Activated T-helper 17 cell treated with anti-CD3 and anti-CD28 coated beads, Interleukin-2, amount 50 U/mL, for 72 hours (primary cell): ENCODE measurements at regions not wholly inside any gene's neighbourhood (a gene's known extent, or its start where the extent isn't known, plus 50 kb on each side); places are given as distances from the start of the nearest gene placed in this dataset.

Source experiments
- ATAC-seq: fragments of 150-1000 bp; cut with Tn5 transposase; replicated peaks from 2 replicates; pipeline ENCODE4 v1.10.0; 2021; ENCODE audit warnings: mild to moderate bottlenecking, moderate library complexity
- H3K27ac Mint-ChIP-seq: one replicate; pipeline ENCODE4 v1.8.0; 2022; ENCODE audit warnings: mixed read lengths
- H3K27me3 Mint-ChIP-seq: one replicate; pipeline ENCODE4 v1.8.0; 2022; ENCODE audit warnings: mixed read lengths
- H3K36me3 Mint-ChIP-seq: one replicate; pipeline ENCODE4 v1.8.0; 2022; ENCODE audit warnings: low read depth, mild to moderate bottlenecking, mixed read lengths
- H3K4me1 Mint-ChIP-seq: one replicate; pipeline ENCODE4 v1.8.0; 2022; ENCODE audit warnings: mixed read lengths
- H3K4me3 Mint-ChIP-seq: one replicate; pipeline ENCODE4 v1.8.0; 2022; ENCODE audit warnings: mild to moderate bottlenecking, mixed read lengths
- H3K9me3 Mint-ChIP-seq: one replicate; pipeline ENCODE4 v1.8.0; 2022; ENCODE audit warnings: mixed read lengths

GRCh38 chr2:156190517-156190916, 142.0 kb downstream of the NR4A2 start:
- H3K4me1 Mint-ChIP-seq: peaks cover 5% of the 10 kb centered on the region
- H3K36me3 Mint-ChIP-seq: no peaks in the 10 kb centered on the region
- H3K27ac Mint-ChIP-seq: no peak overlapping the region
- H3K27me3 Mint-ChIP-seq: peaks cover 2% of the 10 kb centered on the region
- ATAC-seq: no peak
- H3K4me3 Mint-ChIP-seq: no peak overlapping the region
- H3K9me3 Mint-ChIP-seq: no peaks in the 10 kb centered on the region

GRCh38 chr2:156189584-156189983, 142.9 kb downstream of the NR4A2 start:
- no peak overlapping the region for H3K4me3 Mint-ChIP-seq
- H3K4me1 Mint-ChIP-seq: peaks cover 5% of the 10 kb centered on the region
- no peak for ATAC-seq
- no peaks in the 10 kb centered on the region for H3K36me3 Mint-ChIP-seq
- no peak overlapping the region for H3K27ac Mint-ChIP-seq
- peaks cover 4% of the 10 kb centered on the region for H3K27me3 Mint-ChIP-seq
- H3K9me3 Mint-ChIP-seq: no peaks in the 10 kb centered on the region

GRCh38 chr2:156189143-156189542, 143.4 kb downstream of the NR4A2 start:
- Mint-ChIP-seq H3K4me3 (no peak overlapping the region), H3K27me3 (peaks cover 5% of the 10 kb centered on the region)
- no peak for ATAC-seq

GRCh38 chr2:156182132-156182531, 150.4 kb downstream of the NR4A2 start:
- Mint-ChIP-seq H3K9me3 (no peaks in the 10 kb centered on the region), H3K4me3 (no peak overlapping the region), H3K27me3 (peaks cover 20% of the 10 kb centered on the region), H3K4me1 (no peaks in the 10 kb centered on the region), H3K36me3 (no peaks in the 10 kb centered on the region), H3K27ac (no peak overlapping the region)
- no peak for ATAC-seq

More at GRCh38 chr2:156189143-156189542, 143.4 kb downstream of the NR4A2 start:
- Mint-ChIP-seq H3K9me3 (no peaks in the 10 kb centered on the region), H3K27ac (no peak overlapping the region), H3K4me1 (peaks cover 5% of the 10 kb centered on the region), H3K36me3 (no peaks in the 10 kb centered on the region)

GRCh38 chr2:156181208-156181607, 151.3 kb downstream of the NR4A2 start:
- H3K27ac Mint-ChIP-seq: no peak overlapping the region
- peaks cover 20% of the 10 kb centered on the region for H3K27me3 Mint-ChIP-seq
- no peaks in the 10 kb centered on the region for H3K36me3 Mint-ChIP-seq
- no peaks in the 10 kb centered on the region for H3K9me3 Mint-ChIP-seq
- H3K4me3 Mint-ChIP-seq: no peak overlapping the region
- no peaks in the 10 kb centered on the region for H3K4me1 Mint-ChIP-seq
- no peak for ATAC-seq

GRCh38 chr2:156177654-156178053, 154.9 kb downstream of the NR4A2 start:
- no peaks in the 10 kb centered on the region for H3K36me3 Mint-ChIP-seq
- no peak overlapping the region for H3K27ac Mint-ChIP-seq
- no peak for ATAC-seq
- H3K4me3 Mint-ChIP-seq: no peak overlapping the region
- H3K27me3 Mint-ChIP-seq: peaks cover 3% of the 10 kb centered on the region
- no peaks in the 10 kb centered on the region for H3K9me3 Mint-ChIP-seq
- H3K4me1 Mint-ChIP-seq: no peaks in the 10 kb centered on the region

GRCh38 chr2:156175946-156176345, 156.6 kb downstream of the NR4A2 start:
- no peak overlapping the region for H3K27ac Mint-ChIP-seq
- no peaks in the 10 kb centered on the region for H3K4me1 Mint-ChIP-seq
- ATAC-seq: no peak
- H3K27me3 Mint-ChIP-seq: peaks cover 7% of the 10 kb centered on the region
- H3K4me3 Mint-ChIP-seq: no peak overlapping the region
- H3K9me3 Mint-ChIP-seq: no peaks in the 10 kb centered on the region
- H3K36me3 Mint-ChIP-seq: no peaks in the 10 kb centered on the region

- ATAC-seq: no peak
- Mint-ChIP-seq H3K9me3 (no peaks in the 10 kb centered on the region), H3K4me3 (no peak overlapping the region), H3K27me3 (peaks cover 10% of the 10 kb centered on the region), H3K36me3 (no peaks in the 10 kb centered on the region), H3K27ac (no peak overlapping the region), H3K4me1 (no peaks in the 10 kb centered on the region)
Measured at GRCh38 chr2:156170929-156171328, 161.6 kb downstream of the NR4A2 start.

- ATAC-seq: no peak
- no peak overlapping the region for H3K4me3 Mint-ChIP-seq
- no peaks in the 10 kb centered on the region for H3K9me3 Mint-ChIP-seq
- no peaks in the 10 kb centered on the region for H3K36me3 Mint-ChIP-seq
- no peak overlapping the region for H3K27ac Mint-ChIP-seq
- H3K27me3 Mint-ChIP-seq: peaks cover 10% of the 10 kb centered on the region
- no peaks in the 10 kb centered on the region for H3K4me1 Mint-ChIP-seq
Measured at GRCh38 chr2:156165742-156166141, 166.8 kb downstream of the NR4A2 start.

GRCh38 chr2:156164091-156164720, 168.3 kb downstream of the NR4A2 start:
- Mint-ChIP-seq H3K27me3 (peaks cover 11% of the 10 kb centered on the region), H3K27ac (no peak overlapping the region), H3K4me1 (no peaks in the 10 kb centered on the region), H3K9me3 (no peaks in the 10 kb centered on the region), H3K36me3 (no peaks in the 10 kb centered on the region), H3K4me3 (no peak overlapping the region)
- ATAC-seq: no peak

- no peaks in the 10 kb centered on the region for H3K36me3 Mint-ChIP-seq
Measured at GRCh38 chr2:156158808-156159207, 173.7 kb downstream of the NR4A2 start.

GRCh38 chr2:156157670-156158069, 174.9 kb downstream of the NR4A2 start:
- Mint-ChIP-seq H3K9me3 (no peaks in the 10 kb centered on the region), H3K36me3 (no peaks in the 10 kb centered on the region), H3K4me3 (no peak overlapping the region), H3K27me3 (peaks cover 23% of the 10 kb centered on the region), H3K27ac (no peak overlapping the region), H3K4me1 (no peaks in the 10 kb centered on the region)
- ATAC-seq: no peak

More at GRCh38 chr2:156158808-156159207, 173.7 kb downstream of the NR4A2 start:
- Mint-ChIP-seq H3K27ac (no peak overlapping the region), H3K4me3 (no peak overlapping the region), H3K27me3 (peaks cover 16% of the 10 kb centered on the region), H3K9me3 (no peaks in the 10 kb centered on the region), H3K4me1 (no peaks in the 10 kb centered on the region)
- ATAC-seq: no peak

- Mint-ChIP-seq H3K36me3 (no peaks in the 10 kb centered on the region), H3K9me3 (no peaks in the 10 kb centered on the region), H3K27me3 (peaks cover 23% of the 10 kb centered on the region), H3K4me3 (no peak overlapping the region), H3K4me1 (no peaks in the 10 kb centered on the region), H3K27ac (no peak overlapping the region)
- no peak for ATAC-seq
Measured at GRCh38 chr2:156156580-156156979, 175.9 kb downstream of the NR4A2 start.

- Mint-ChIP-seq H3K27me3 (peaks cover 25% of the 10 kb centered on the region), H3K36me3 (no peaks in the 10 kb centered on the region), H3K9me3 (no peaks in the 10 kb centered on the region), H3K4me3 (no peak overlapping the region), H3K27ac (no peak overlapping the region), H3K4me1 (no peaks in the 10 kb centered on the region)
- no peak for ATAC-seq
Measured at GRCh38 chr2:156155319-156155718, 177.2 kb downstream of the NR4A2 start.

GRCh38 chr2:156151351-156151750, 181.2 kb downstream of the NR4A2 start:
- Mint-ChIP-seq H3K4me1 (no peaks in the 10 kb centered on the region), H3K27me3 (peaks cover 19% of the 10 kb centered on the region), H3K4me3 (no peak overlapping the region), H3K36me3 (no peaks in the 10 kb centered on the region), H3K27ac (no peak overlapping the region), H3K9me3 (no peaks in the 10 kb centered on the region)
- no peak for ATAC-seq
